ENCODE measurements at regions not wholly inside any gene's neighbourhood (a gene's known extent, or its start where the extent isn't known, plus 50 kb on each side); places are given as distances from the start of the nearest gene placed in this dataset.

GRCh38 chr15:70227147-70227546 is 129.4 kb upstream of the TLE3 start:
- H3K9ac ChIP-seq (ENCODE audit: insufficient read depth, low read length): no peak overlapping the region
- no peaks in the 10 kb centered on the region for H3K4me1 ChIP-seq (ENCODE audit: control insufficient read depth, extremely low read depth, insufficient read depth, low read length)
- H3K4me3 ChIP-seq (replicated peaks in 1 of 4; ENCODE audit: control extremely low read depth in 1 of 4, insufficient read depth in 1 of 4, low read depth in 3 of 4, low read length in 4 of 4): no peak overlapping the region
- H3K27ac ChIP-seq (ENCODE audit: insufficient read depth, low read length): no peak overlapping the region
- TF ChIP-seq EZH2 (IDR thresholded peaks at IDR 0.05; ENCODE audit: low read length, missing control alignments) (no peak), CTCF (conservative IDR thresholded peaks at IDR 0.05 in 1 of 2, IDR thresholded peaks at IDR 0.05 in 1 of 2; ENCODE audit: low read depth in 1 of 2, low read length in 2 of 2) (no peak)
- no peaks in the 10 kb centered on the region for H4K20me1 ChIP-seq (ENCODE audit: control insufficient read depth, extremely low read depth, insufficient read depth, low read length)
- no peaks in the 10 kb centered on the region for H3K9me3 ChIP-seq (ENCODE audit: control insufficient read depth, insufficient read depth, low read depth, low read length)
- H3K79me2 ChIP-seq (ENCODE audit: control insufficient read depth, insufficient read depth, low read length): no peaks in the 10 kb centered on the region
- no peak overlapping the region for H2AFZ ChIP-seq (ENCODE audit: low read length)
- H3K36me3 ChIP-seq (ENCODE audit: control insufficient read depth, insufficient read depth, low read length): no peaks in the 10 kb centered on the region
- peaks cover 4% of the 10 kb centered on the region for H3K27me3 ChIP-seq (ENCODE audit: control insufficient read depth, insufficient read depth, low read length)
- no peak overlapping the region for H3K4me2 ChIP-seq (ENCODE audit: extremely low read depth, insufficient read depth, low read length)
- DNase-seq (ENCODE audit: low read depth in 2 of 2): no peak

DNA sequence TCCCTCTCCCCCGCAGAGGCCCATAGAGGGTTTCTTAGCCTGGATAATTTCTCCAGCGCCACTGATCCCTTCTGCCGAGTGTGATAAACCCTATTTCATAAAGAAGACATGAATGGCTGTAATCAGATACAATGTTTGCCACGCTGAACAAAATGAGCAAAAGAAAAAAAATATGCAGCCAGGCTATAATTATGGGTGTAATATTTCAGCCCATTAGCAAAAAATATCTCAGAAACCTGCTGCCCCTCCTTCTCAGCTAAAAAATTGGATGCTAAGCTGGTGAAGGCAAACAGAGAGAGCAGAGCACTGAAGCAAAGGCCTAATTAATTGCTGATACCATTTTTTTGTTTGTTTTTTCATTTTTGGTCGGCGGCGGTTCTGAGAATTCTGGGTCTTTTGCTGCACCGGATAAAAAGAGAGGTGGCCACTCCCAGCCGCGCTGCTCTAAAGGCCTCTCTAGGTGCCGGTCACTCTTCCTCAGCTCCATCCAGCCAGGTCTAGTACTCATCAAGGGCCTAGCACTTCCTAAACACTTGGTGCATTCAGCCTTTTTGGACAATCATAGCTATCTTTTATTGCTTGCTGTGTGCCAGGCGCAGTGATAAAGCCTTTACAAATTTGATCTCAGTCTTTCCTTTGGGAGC is 128.7 kb upstream of the TLE3 start:
- Histone ChIP-seq H3K4me3 (replicated peaks in 1 of 4; ENCODE audit: control extremely low read depth in 1 of 4, insufficient read depth in 1 of 4, low read depth in 3 of 4, low read length in 4 of 4) (no peak overlapping the region), H3K9me3 (ENCODE audit: control insufficient read depth, insufficient read depth, low read depth, low read length) (no peaks in the 10 kb centered on the region), H3K4me1 (ENCODE audit: control insufficient read depth, extremely low read depth, insufficient read depth, low read length) (no peaks in the 10 kb centered on the region), H4K20me1 (ENCODE audit: control insufficient read depth, extremely low read depth, insufficient read depth, low read length) (no peaks in the 10 kb centered on the region), H3K79me2 (ENCODE audit: control insufficient read depth, insufficient read depth, low read length) (no peaks in the 10 kb centered on the region), H3K9ac (ENCODE audit: insufficient read depth, low read length) (no peak overlapping the region), H3K27ac (ENCODE audit: insufficient read depth, low read length) (no peak overlapping the region), H2AFZ (ENCODE audit: low read length) (no peak overlapping the region), H3K4me2 (ENCODE audit: extremely low read depth, insufficient read depth, low read length) (no peak overlapping the region), H3K27me3 (ENCODE audit: control insufficient read depth, insufficient read depth, low read length) (peaks cover 4% of the 10 kb centered on the region), H3K36me3 (ENCODE audit: control insufficient read depth, insufficient read depth, low read length) (no peaks in the 10 kb centered on the region)
- DNase-seq (ENCODE audit: low read depth in 2 of 2): no peak
- no peak for TF ChIP-seq CTCF (conservative IDR thresholded peaks at IDR 0.05 in 1 of 2, IDR thresholded peaks at IDR 0.05 in 1 of 2; ENCODE audit: low read depth in 1 of 2, low read length in 2 of 2)
- TF ChIP-seq EZH2 (IDR thresholded peaks at IDR 0.05; ENCODE audit: low read length, missing control alignments): no peak

DNA sequence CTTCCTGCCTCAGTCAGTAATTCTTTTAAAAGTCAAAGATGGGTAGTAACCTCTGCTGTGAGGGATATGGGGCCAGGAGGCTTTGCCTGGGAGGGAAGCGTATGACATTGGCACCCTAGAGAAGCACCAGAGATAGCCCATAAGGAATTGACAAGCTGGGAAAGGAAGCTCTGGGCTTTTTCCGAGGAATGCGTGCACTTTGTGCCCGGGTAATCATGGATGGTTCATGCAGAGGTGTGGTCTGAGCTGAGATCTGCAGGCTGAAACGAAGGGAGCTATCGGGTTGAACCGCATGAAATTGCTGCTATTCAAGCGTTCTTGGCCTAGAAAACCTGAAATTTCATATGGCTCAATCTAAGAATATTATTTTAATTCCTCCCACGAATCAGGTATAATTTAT is 127.7 kb upstream of the TLE3 start:
- H4K20me1 ChIP-seq (ENCODE audit: control insufficient read depth, extremely low read depth, insufficient read depth, low read length): no peaks in the 10 kb centered on the region
- no peak for TF ChIP-seq CTCF (conservative IDR thresholded peaks at IDR 0.05 in 1 of 2, IDR thresholded peaks at IDR 0.05 in 1 of 2; ENCODE audit: low read depth in 1 of 2, low read length in 2 of 2)
- no peak for TF ChIP-seq EZH2 (IDR thresholded peaks at IDR 0.05; ENCODE audit: low read length, missing control alignments)
- no peaks in the 10 kb centered on the region for H3K79me2 ChIP-seq (ENCODE audit: control insufficient read depth, insufficient read depth, low read length)
- no peak overlapping the region for H3K27ac ChIP-seq (ENCODE audit: insufficient read depth, low read length)
- H3K4me2 ChIP-seq (ENCODE audit: extremely low read depth, insufficient read depth, low read length): no peak overlapping the region
- no peaks in the 10 kb centered on the region for H3K4me1 ChIP-seq (ENCODE audit: control insufficient read depth, extremely low read depth, insufficient read depth, low read length)
- H3K9ac ChIP-seq (ENCODE audit: insufficient read depth, low read length): no peak overlapping the region
- H3K36me3 ChIP-seq (ENCODE audit: control insufficient read depth, insufficient read depth, low read length): no peaks in the 10 kb centered on the region
- DNase-seq (ENCODE audit: low read depth in 2 of 2): no peak
- no peaks in the 10 kb centered on the region for H3K9me3 ChIP-seq (ENCODE audit: control insufficient read depth, insufficient read depth, low read depth, low read length)
- H2AFZ ChIP-seq (ENCODE audit: low read length): no peak overlapping the region
- peaks cover 6% of the 10 kb centered on the region for H3K27me3 ChIP-seq (ENCODE audit: control insufficient read depth, insufficient read depth, low read length)
- no peak overlapping the region for H3K4me3 ChIP-seq (replicated peaks in 1 of 4; ENCODE audit: control extremely low read depth in 1 of 4, insufficient read depth in 1 of 4, low read depth in 3 of 4, low read length in 4 of 4)
